Activated CD4-positive, alpha-beta T cell treated with anti-CD3 and anti-CD28 coated beads, Interleukin-2, Interleukin-6, amounts not matched to agents 100 ng/mL and 50 ng/mL, durations not matched to agents 16 hours and 8 hours (primary cell): ENCODE measurements at regions not wholly inside any gene's neighbourhood (a gene's known extent, or its start where the extent isn't known, plus 50 kb on each side); places are given as distances from the start of the nearest gene placed in this dataset.

Source experiments
- DNase-seq: peaks from one replicate; pipeline ENCODE4 v3.0.0-alpha.2; 2020

DNA sequence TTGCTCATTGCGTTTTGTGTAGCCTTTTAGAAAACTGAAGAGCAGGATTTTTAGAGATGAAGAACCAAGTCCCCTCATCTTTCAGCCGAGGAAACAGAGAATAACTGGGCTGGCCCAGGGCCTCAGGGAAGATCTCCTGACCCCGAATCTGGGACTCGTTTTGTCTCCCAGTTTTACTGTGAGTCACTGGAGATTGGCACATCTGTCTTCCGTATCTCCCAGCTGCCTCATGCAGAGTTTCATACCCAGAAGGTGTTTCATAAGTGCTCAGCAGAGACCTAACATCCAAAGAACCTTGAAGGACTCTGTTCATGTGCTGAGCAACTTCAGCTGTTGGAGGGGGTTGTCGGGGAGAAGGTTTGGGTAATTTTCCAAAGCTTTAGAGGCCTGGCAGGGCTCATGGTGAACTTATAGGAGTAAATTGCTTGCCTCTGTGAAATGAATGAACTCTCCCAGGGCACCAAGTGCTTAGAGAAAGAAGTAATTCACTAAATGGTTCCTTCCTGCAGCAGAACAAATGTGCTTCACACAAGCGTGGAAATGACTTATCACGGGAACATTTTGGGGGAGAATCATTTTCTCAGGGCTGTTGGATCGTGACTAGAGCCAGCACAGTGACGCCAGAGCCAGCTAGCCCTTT is 121.4 kb downstream of the FAM43A start:
- no peak for DNase-seq

DNA sequence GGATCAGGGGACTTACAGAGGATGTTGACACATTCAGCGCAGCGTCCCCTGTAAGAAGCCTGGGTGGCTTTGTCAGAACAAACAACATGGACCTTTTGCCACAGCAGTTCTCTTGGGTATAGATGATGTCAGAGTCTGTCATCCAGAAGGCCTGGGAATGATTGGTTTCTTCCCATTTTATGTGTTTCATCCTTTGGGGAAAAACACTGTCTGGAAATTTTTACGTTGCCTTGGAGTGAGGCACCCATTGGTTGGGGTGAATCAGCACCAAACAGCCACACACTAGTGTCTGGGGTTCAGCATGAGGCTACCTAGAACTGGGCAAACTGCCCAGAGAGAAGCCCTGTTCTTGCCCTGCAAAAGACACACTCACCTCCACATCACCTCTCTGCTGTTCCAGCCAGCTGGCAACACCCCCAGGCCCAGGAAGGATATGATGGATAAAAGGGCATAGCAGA is 123.0 kb downstream of the FAM43A start:
- DNase-seq = no peak

DNA sequence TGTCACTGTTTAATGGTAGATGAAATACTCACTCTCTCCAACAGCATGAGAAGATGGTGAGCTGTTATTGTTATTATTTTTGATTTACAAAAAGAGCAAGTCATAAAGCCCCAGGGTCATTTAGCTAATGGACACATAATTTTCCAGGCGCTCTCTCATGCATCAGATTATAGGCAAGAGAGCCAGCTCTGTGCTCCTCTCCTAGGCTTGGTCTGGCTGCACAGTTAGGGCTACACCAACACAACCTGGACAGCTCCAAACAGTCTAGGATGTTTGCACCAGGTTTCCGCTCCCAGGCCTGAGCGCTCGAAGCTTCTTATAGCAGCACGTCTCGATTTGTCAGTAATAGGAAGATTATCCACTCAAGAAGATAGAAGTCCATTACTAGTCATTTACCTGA is 123.7 kb downstream of the FAM43A start:
- no peak for DNase-seq

DNA sequence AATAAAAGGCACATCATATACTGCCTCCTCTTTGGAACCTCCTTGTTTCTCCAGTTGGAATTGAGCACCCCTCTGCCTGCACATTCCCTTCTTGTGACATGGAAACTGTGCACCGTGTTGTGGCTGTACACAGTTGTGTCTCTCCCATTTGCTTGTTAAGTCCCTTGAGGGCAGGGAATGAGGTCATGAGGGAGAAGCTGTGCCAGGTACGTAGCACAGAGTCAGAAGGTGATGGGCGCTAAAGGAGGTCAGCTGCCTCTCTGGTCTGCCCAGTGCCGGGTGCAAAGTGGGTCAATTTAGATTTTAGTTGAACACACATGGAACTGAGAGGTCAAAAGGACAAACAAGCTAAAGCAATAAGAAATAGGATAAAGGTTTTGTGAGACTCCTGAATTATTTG is 124.4 kb downstream of the FAM43A start:
- no peak for DNase-seq

DNA sequence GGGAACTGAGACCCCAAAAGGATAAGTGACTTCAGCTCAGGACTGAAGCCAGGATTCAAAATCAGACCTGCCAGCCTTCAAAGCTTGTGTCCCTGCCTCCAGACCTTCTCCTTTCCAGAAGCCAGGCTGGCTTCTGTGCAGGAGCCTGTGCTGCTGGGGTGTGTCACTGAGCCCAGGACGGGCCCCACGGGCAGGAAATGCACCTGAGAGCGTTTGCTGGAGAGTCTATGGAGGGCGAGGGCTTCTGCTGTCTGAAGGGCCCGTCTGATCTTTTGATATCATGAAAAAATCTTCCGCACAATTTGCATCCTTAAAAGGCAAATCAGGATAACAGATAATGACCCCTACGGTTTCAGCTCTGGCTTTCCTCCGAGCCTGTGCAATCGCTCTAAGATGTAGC is 125.4 kb downstream of the FAM43A start:
- DNase-seq = no peak

DNA sequence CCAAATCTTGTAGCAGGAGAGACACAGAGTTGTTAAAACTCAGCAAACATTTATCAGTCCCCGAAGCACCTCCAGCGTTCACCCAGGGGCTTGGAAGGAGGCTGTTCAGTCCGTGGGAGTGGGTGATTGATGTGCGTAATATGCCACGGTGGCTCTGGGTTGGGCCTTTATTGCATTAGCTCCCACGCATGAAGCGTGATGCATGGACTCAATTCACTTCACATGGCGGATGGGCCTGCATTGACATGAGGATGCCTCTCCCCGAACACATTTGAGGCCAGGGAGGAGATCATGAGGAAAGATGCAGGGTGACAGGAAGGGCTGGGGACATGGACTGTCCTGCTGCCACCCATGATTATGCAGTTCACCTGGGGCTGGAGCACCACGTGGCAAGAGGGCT is 126.5 kb downstream of the FAM43A start:
- DNase-seq = no peak

DNA sequence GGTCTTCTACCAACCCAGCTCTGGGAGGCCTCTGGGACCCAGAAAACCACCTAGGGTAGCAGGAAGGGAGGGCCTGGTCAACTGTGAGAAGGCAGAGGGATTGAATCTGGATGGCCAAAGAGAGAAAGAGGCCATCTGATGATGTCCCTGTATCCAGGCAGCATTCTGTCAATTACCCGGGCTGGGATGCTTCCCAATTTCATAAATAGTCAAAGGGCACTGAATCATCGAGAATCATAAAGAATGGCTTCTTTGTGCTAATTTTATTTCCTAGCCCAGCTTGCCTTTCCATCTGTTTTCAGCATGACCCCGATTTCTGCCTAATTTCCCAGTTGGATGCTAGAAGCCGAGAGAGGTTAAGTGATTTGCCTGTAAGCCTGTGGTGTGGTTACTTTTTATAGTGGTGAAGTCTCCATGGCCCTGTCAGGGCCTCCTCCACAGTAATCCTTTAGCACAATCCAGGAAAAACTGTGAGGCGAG is 129.2 kb downstream of the FAM43A start:
- DNase-seq = no peak

DNA sequence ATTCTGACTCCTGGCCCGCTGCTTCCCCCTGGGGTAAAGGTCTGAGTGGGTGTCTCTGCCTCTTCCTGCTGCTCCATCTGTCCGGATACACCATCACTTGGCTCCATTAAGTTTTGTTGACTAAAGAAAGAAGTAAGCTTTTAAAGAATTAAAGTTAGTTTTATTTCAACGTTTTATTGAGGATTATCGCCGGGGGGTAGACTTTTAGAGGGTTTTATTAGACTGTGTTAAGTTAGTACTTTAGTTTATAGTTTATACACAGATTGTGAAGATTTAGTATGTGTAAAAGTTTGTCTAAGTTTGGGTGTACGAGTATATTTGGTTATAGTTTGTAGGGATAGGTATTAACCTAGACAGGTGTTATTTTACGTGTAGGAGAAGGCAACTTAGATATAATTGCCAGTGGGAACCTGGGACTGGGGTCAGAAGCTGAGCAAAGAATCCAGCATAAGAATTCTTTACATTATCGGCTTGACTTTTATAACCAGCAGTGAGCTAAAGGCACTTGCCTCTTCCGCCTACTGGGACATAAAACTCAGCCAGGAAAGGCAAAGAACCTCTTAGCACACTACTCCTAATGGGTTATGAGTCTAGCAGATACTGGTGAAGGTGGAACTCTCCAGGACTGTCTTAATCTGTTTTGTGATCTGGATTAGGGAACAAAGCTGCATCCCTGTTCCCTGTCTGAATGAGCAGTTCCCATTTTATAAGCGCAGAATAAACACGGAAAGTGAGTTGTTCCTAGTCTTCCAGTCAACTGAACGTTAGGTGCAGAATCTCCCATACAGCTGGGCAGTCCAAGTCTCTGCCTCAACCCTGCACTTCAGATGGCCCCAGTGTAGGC is 131.3 kb downstream of the FAM43A start:
- no peak for DNase-seq

DNA sequence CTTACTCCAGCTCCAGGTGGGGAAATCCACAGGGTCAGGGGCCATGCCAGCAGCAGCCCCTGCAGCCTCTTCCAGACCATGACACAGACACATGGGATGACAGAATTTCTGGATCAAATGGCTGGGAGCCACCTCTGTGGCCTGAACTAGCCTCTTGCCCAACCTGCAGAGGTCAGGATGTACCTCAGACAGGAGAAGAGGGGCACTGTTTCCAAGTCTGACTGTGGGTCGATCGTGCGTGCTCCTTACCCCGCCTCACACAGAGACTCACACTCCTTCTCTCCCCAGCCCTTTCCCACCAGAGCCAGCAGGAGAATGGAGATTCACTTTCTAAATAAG is 131.9 kb downstream of the FAM43A start:
- no peak for DNase-seq

DNA sequence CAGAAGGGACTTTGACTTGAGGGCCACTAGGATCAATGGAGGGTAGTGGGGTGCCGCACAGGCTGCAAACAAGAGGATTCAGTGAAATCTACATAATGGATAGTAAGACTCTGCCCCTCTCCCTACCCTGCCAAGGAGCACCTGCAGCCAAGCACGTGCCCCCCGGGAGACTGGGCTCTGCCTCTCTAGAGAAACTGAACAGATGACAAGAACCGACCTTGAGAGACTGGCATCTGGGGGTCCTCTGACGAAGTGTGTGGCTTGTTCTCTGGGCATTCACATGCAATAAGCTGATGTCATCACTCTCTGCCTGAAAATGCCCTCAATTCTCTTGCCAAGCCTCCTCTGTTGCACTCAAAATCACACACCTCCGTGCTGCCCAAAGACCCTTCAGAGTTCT is 132.3 kb downstream of the FAM43A start:
- DNase-seq = no peak

DNA sequence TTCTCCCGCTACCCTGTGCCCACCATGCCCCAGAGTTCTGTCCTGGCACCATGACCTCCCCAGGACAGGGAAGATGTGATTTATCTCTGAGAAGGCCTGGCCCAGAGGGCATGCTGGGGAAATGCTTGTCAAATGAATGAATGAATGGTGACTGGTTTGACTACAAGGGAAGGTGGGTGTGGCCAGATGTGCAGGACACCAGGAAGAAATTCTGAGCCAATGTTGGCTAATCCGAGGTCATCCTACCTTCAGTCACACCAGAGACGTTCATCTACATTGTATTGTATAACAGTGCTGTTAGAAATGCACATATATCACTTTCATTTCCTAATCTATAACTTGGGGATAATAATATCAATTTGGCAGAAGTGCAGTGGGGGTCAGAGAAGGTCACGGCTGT is 138.4 kb downstream of the FAM43A start:
- DNase-seq = no peak

DNA sequence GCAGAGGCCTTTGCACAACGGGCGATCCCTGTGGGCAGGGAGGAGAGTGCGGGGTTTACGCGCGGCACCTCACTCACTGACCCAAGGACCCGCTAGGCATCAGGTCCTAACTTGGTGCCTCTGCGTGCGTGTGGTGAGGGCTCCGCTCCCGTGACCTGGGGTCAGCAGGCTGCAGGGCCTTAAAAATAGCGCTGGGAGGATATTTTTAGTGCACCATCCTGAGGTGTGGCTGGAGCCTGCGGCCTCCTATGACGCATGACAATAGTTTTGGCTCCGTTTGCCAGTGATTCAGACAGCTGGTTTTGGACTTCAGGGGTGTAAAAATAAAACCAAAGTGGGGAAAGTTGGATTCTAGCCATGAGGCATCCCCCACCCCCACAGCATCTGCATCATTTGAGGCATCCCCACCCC is 139.0 kb downstream of the FAM43A start:
- DNase-seq = no peak

DNA sequence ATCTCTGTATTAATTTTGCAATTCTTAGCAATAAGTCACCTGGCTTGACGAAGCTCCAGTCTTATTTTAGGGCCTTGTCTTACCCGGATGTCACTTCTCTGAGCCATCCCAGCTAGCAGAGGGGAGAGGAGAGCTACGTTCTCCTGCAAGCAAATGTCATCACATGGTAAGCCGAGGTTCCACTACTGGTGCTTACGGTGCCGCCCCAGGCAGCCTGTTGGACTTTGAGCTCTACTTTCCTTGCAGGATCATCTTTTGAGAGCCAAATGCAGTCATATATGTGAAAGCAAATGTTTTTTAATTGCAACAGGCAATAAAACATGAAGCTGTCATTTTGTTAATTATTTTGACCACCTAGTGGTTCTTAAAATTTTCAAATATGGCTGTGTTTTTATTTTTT is 140.9 kb downstream of the FAM43A start:
- DNase-seq = no peak

DNA sequence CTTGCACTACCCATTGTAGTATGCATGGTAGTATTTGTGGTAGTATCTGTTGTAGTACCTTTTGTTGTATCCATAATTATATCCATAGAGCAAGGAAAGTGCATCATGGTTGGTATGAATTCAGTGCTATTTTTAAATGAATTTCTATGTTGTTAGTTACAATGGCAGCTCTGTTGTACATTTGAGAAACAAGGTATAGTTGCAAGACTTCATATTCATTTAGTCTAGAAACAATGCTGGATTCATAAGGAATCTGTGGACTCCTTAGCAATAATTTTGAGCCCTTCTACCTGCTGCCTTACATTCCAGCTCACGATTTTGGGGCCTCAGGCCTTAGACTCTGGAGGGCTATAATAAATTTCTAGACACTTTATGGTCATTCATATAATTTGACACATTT is 141.8 kb downstream of the FAM43A start:
- DNase-seq = no peak

DNA sequence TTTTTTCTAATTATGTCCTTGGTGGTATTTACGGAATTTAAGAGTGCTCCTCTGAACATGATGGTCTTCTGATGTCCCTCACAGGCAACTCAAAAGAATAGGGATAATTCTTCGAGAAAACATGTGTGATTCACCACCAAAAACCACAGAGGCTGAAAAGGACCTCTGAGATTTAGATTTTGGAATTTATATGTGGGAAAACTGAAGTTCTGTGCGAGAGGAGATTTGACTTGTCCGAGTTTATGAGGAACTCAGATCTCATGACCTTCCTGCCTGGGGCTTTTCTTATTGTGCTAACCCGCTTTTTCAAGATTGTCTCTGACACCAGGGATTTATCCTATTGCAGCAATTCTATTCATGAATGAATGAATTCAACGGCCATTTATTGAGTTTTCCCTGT is 142.4 kb downstream of the FAM43A start:
- no peak for DNase-seq

DNA sequence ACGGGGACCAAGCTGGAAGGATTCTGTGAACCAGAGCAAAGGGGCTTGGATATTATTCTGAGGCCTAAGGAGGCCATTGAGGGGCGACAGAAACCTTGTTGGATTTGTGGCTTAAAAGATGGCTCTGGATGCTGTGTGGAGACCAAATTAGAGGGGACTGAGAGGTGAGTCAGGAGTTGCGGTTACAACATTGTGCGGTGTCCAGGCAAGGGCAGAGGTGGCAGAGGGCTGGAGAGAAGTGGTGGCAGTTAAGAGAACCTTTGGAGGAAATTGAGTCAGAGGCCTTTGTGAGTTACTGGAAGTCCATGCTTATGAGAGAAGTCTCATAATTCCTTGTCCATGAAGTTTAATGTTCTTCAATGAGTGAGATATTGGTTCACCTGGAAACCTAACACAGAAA is 143.2 kb downstream of the FAM43A start:
- no peak for DNase-seq

DNA sequence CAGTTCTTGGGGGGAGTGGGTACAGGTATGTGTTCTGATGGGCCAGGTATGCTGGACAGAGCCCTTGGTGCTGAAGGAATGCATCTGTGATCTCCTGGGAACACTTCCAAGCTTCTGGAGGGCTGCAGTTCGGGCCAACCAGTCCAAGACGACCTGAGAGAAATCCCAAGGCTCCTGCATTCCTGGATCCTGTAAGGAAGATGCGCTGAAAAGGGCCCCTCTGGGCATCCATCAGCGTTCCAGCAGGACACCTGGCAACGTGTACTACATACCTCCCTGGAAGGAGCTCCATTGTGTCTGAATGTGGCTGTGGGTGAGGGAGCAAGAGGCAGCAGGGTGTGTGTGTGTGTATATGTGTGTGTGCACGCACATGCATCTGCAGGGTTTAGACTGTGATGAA is 144.7 kb downstream of the FAM43A start:
- DNase-seq = no peak

DNA sequence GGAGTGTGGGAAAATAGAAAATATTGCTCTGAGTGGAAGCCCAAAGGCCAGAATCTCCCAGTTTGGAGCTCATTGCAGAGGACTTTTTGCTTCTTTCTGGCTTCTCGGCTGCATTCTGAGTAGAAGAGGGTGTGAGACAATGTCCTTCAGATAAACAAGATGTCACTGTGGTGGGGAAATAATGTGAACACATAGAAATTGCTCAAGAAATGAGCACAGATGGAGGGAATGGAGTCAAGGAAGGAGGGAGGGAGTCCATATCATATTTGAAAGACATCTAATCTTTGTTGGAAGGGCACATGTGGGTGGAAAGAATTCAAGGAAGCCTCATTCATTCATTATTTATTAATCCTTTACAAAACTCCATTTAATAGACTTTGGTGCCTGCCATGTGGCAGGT is 145.3 kb downstream of the FAM43A start:
- no peak for DNase-seq

DNA sequence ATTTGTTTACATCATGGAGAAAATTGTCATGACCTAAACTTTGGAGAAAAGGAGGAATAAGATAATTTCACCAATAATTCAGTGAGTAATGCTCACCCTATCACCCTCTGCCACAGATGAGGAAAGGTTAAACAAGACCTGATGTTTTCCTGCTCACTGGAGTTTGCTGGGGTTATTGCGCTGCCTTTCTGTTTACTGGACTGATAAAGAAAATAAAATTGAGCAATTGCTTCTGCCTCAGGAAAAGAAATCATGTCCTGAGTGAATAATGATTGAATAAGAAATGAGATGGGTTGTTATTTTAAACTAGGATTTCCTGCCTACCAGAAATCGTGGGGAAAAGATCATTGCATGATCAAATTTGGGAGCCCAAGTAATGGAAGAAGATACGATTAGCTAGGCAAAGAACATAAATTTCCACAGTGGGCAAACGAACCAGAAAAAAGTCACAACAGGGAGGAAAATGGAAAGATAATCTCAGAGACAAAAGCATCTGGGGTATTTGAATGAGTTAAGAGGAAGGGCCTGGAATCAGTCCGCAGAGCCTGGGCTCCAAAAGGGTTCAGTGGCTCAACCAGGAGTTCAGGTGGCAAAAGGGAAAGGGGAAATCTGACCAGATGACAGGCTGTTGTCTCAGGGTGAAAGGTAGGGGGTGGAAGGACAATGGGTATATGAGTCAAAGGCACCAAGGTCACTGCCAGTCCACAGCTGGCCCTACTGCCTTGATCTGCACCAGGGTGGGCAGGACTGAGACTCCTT is 146.8 kb downstream of the FAM43A start:
- no peak for DNase-seq

DNA sequence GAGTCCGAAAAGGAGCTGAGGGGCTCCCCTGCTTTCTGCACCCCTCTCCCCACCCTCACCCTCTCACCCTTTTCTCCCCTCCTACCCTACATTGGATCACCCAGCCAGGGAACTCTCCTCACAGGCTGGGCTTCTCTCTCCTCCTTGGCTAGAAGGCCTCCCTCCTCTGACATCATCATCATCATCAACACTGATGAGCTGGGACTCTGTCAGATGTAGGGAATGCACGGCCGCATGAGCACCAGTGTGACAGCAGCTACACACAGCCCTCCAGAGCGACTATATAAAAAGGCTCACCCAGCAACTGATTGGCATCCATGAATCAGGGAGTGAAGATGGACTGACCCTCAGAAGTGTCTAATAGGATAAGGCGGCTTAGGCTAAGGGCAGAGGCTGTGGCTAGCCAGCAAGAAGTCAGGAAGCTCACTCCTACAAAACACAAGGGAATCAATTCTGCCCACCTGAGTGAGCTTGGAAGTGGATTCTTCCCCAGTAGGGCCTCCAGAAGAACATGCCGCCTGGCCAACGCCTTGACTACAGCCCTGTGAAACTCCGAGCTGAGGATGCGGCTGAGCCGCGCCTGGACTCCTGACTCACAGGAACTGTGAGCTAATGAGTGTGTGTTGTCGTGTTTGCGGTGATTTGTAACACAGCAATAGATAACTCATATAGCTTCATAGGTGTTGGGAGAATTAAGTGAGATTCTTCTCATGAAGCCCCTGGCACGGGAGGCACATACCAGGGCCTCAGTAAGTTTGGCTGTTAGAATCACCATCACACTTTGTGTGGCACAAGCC is 147.6 kb downstream of the FAM43A start:
- no peak for DNase-seq

DNA sequence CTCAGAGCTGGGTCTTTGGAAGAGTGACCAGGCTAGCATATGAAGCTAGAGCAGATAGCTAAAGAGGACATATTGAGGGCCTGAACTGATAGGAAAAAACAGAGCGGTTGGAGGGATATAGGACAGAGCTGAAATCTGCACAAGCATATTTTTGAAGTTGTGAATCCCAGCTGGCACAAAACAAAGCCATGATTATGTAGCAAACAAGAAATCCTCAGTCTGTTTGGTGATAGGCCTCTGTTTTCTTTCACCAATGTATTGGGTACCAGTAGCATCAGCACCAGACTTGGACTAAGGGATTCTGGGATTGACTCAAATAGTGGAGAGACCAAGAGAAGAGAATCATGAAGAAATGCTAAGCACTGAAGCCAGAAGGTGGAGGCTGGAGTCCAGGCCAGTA is 151.0 kb downstream of the FAM43A start:
- DNase-seq = no peak

DNA sequence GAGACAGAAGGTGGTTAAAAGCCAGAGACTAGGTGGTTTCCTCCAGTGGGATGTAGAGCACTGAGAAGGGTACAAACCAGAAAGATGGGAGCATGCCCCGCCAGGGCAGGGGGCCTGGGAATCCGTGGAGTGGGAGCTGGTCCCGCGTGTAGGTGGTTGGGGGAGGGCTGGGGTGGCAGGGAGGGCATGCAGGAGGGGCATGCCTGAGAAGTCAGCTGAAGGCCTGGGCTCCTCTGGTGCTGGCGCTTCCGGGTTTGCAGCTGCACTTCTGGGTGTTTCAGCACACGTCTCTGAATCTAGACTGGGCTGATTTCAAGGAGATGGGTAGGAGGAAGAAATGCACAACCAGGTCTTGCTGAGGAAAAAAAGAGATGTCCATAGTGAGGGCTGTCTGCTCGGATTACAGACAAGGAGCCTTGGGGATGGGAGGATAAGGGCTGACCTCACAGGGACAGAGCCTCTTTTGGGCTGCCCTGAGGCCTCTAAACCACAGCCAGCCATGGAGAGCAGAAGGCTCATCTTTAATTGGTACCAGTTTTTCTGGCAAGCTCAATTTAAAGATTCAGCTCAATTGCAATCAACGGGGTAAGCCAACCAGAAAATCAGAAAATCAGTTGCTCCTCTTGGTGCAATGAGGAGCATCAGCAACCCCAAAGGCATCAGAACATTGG is 151.9 kb downstream of the FAM43A start:
- DNase-seq = no peak
